HG03025 (cell line): ENCODE measurements at regions not wholly inside any gene's neighbourhood (a gene's known extent, or its start where the extent isn't known, plus 50 kb on each side); places are given as distances from the start of the nearest gene placed in this dataset.
"Not testable (repeated sequence)": the region's sequence is repeated elsewhere in the genome, so short reads cannot be mapped to it uniquely, and the experiment has no call there.

ENCODE experiments used
- ATAC-seq: cut with Tn5 transposase; IDR thresholded peaks from one replicate; pipeline ENCODE4 v1.9.1; 2021; ENCODE audit warnings: mild to moderate bottlenecking, moderate library complexity; ENCODE audit not compliant: unreplicated experiment, low FRiP score

DNA sequence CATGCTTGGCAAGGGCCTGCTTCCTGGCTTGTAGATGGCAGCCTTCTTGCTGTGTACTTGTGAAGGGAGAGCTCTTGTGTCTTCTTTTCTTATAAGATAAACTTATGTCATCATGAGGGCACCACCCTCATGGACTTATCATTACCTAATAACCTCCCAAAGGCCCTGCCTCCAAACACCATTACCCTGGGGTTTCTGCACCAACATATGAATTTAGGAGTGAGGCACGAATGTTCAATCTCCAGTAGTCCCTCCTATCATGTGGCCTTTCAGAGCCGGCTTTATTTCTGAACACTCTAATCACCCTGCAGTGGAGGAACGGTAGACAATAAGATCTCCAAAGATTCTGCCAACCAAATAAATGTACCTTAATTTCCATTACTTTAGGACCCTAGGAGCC, 144.3 kb downstream of the ABCC12 start:
- no peak for ATAC-seq

DNA sequence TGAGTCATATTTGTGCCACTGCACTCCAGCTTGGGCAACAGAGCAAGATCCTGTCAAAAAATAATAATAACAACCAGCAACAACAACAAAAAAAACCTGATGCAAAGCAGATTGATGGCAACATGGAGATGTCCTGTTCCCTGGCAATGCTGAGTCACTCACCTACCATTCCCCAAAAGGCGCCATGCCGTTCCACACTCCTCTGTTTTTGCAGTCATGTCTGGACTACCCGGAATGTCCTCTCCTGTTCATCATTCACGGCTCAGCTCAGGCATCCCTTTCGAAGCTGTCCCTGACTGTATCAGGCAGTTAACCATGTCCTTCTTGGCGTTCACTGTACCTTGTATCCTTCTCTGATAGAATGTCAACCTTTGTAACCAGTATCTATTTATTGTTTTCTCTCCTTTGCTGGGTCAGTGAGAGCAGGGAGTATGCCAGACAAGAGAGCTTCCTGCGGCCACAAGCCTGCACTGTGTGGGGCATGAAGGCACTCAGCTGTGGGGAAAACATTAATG, 147.7 kb downstream of the ABCC12 start:
- ATAC-seq = no peak

DNA sequence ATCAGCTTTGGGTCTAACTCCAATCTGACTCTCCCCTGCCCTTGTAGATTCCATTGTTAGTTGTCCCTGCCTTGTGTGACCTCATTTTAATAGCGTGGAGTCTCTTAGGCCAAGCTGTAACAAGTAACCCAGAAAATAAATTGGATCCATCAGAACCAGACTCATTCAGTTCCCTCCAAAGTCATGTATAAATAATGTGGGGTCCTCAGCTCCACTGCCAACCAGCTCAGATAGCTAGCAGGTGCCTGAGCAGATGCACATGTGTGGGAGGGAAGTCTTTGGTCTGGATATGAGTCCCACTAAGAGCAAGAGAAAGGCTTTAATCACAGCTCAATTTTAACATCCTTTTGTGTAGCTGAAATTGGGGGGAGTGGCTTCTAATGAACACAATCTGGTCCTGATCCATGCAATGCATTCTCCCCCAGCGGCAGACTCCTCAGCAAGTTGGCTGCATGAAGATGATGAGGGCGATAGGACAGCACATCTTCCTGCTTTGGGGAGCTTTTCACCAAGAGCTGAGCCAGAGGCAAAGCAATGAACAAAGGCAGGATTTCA, 151.6 kb downstream of the ABCC12 start:
- no peak for ATAC-seq

DNA sequence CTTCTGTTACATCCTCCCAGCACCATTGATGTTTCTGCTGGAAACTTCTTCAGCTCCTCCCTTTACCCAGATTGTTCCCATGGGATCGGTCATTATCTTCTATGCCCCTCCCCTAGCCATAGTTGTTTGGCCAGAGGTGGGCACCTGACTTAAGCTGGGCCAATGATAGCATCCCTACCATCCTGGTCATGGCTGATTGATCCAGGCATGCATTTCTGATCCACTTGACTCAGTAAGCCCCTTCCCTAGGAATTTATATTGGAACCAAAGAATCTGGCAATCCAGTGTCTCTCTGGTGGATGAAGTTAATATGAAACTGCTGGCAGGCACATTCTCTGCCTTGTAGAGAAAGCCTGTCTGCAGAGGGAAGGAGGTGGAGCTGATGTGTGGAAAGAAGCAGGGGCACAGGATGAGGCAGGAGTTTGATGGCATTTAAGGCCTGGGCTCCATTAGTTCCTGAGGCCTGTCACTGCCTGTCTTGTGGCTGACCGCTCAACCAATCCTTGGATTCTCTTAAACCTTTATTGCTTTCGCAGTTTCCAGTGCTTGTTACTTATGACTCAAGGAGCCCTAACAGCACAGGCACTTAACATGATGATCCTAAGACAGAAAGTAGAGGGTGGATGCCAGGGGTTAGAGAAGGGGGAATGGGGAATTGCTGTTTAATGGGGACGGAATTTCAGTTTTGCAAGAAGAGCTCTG, 152.4 kb downstream of the ABCC12 start:
- ATAC-seq = no peak

DNA sequence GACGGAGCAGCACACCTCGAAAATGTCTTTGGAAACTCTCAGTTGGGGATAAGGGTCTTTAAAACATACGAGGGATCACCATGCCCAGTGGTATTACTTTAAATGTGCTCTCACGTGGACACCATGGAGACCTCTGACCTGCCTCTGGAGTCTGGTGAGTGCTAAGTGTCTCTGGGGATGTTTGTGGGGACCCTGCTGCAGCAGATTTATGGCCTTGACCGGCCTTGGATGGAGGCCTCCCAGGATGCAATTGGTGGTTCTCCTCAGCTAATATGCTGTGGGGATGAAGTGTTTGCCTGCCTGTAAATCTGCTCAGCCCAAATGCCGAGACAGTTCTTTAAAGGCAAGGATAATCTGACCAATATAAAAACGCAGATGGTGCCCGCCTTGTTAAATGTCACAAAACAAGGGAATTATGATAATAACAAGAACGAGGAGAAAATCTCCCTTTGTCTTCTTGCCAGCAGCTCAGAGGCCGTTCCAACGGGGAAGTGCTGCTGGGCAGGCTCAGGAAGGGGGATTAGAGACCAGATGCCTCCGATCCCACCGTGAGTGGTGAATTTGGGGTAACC, 154.4 kb downstream of the ABCC12 start:
- no peak for ATAC-seq

DNA sequence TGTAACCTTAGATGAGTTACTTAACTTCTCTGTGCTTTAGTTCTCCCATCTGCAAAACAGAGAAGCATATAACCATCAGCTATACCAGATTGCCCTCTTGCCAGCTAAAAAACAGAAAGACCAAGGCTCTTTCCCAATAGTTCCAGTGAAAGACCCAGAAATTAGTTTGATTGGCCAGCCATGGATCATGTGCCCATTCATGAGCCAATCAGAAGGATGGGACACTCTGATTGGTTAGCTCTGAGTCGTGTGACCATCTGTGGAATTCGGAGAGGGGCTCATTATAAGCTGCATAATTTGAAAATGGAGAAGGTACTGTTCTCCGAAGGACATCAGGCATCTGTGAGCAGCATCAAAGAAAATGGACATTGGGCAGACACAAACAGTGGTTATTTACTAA, 155.2 kb downstream of the ABCC12 start:
- no peak for ATAC-seq

DNA sequence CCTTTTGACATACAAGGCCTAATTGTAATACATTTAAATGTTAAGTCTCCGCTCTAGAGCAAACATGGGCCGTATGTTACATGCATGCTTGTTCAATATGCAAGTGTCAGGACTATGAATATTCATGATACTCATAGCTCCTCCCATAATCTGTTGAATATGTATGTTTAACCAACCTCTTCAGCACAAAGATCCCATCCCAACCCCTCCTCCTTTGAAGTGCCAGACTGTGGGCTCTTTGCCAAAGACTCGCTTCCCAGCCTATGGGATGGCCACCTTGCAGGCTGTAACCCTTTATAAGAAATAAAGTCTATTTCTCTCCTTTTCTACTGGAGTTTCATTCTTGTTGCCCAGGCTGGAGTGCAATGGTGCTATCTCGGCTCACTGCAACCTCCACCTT, 156.2 kb downstream of the ABCC12 start:
- ATAC-seq = no peak

DNA sequence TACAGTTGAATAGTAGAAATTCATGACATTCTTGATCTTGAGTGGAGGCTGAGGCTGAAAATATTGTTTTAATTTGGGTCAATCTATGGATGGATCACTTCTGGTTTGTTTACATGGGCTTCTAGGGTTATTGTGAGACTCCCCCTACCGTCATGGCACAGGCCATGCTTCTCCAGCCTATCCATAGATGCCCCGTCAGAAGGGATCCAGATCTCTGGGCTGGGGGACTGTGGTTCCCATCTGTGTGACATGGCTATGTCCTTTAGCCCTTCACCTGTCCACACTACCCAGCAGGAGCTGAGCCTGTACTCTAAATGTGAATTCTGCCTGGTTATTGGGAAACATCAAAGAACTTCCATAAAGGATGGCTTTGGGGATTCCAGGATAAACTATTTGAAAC, 160.4 kb downstream of the ABCC12 start:
- ATAC-seq = no peak

DNA sequence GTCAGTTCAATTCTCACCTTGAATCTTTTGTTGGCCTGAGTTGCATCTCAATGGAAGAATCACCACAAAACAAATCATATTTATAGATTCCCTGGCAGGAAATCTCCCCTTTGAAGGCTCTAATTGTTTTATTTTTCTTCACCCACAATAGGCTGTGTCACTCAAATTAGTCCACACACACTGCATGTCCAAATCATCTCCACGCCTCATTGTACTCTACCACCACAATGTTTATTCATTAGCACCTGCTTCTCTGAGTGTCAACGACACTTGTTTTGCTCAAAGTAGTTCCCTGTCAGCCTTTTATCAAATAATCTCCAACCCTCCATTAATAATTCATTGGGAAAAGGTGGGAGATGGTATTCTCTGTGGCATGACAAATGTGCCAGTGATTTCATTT, 164.3 kb downstream of the ABCC12 start:
- ATAC-seq = no peak

DNA sequence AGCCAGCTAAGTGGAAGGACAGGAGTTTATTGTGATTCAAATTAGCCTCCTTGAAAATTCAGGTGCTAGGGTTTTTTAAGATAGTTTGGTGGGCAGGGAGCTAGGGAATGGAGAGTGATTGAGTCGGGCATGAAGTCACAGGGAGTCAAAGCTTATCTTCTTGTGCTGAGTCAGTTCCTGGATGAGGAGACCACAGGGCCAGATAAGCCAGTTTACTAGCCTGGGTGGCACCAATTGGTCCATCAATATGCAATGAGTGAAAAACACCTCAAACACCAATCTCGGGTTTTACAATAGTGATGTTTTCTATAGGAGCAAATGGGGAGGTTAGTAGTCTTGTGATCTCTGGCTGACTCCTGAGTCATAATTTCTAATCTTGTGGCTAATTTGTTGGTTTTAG, 165.1 kb downstream of the ABCC12 start:
- ATAC-seq = no peak

DNA sequence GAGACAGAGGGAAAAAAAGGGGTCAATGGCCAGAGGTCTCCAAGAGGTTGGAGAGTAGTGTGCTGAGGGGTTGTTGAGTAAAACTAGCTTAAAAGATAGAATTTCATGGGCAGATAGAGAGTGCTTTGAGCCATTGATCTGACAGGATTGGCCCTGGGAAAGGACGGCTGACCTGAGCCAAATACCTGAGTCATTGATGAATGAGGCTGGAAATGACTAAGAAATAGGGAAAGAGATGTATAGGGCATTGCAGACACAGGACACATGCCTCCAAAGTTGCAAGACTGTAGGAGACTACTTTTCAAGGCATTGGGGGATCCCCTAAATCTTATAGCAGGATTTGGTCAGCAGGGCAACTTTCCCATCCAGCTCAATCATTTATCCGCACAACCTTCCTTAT, 168.7 kb downstream of the ABCC12 start:
- ATAC-seq = no peak

DNA sequence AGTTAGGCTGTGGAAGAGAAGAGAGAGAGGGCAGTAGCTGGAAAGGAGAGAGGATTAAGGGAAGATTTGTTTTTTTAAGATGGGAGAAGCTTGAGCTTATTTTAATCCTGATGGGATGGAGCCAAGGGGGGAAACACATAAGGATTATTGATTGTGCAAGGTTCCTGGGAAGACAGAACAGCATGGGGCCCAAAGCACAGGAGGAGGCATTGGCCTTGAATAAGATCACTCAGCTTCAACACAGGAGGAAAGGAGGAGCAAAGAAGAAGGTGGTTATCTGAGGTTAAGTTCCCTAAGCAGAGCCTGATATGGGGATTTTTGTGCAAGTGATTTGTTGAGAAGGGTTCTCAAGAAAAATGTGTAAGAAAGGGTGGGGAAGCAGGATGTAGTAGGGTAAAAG, 169.8 kb downstream of the ABCC12 start:
- no peak for ATAC-seq

DNA sequence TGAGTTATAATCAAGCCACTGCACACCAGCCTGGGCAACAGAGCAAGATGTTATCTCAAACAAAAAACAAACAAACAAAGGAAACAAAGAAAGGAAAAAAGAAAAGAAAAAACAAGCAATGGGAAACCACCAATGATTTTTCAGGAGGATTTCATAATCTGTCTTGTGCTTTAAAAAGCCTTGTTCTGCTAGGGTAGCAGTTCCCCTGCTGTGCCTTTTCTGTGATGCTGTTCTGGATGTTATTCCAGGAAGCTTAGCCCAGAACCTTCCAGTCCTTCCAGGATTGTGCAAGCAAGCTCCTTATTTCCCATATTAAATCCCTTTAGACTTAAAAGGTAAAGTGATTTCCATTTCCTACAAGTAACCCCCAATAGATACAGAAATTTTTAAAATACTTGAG, 171.1 kb downstream of the ABCC12 start:
- ATAC-seq = no peak

DNA sequence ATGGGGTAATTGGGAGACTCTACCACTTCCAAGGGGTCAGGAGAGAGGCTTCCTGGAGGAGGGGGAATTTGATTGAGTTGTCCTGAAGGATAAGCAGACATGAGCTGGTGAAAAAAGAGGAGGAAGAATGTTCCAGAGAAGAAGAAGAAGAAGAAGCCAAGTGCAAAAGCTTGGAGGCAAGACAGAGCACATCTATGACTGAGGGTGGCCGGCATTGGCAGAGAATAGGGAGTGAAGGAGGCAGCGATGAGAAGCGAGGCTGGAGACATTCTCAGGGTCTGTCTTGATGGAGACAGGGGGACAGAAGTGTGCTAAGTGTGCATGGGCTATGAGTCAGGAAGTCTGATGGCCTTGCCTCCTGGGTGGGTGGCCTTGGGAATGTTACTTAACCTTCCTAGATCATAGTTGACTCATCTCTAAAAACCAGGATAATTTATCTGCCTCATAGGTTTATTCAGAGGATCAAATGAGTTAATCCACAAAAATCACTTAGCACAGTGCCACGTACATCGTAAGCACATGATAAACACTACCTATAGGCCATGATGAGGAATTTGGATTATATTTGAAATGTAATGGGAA, 171.7 kb downstream of the ABCC12 start:
- ATAC-seq = no peak

DNA sequence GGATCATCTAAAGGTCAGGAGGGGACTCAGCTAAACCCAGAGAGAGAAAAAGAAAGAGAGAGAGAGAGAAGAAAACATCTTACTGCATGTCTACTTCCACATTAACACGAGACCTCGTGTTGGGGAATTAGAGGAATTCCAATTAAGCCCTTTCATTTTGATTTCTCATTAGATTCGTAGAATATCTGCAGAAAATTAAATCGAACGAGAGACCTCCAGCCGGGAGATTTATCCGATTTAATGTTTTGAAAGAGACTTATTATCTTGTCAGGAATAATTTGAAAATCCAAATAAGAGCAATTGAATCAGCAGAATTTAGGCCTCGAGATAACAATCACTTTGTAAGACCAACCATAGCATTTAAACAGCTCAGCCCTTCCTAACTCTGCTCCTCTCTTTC, 175.6 kb downstream of the ABCC12 start:
- no peak for ATAC-seq

DNA sequence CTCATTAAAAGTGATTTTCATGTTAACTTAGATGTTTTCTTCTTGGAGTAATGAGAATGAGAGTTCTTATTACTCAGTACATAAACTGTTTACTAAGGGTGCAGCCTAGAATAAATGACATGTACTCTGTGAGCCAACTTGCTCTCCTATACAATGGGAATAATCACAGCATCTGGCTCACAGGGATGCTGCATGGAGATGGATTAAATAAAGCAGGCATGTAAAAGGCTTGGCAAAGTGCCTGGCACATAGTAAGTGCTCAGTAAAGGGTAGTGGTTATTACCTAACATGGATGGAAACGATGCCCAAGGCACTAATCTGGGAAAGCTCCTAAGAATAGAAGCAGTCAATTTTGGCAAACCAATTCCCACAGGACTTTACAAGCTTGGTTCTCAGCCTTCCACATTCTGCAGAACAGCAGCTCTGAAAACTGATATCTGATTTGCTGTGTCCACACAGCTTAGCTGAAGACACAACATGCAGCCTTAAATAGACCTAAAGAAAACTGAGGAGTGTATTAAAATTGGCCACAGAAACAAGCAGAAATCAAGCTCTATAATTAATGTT, 176.1 kb downstream of the ABCC12 start:
- ATAC-seq = no peak

DNA sequence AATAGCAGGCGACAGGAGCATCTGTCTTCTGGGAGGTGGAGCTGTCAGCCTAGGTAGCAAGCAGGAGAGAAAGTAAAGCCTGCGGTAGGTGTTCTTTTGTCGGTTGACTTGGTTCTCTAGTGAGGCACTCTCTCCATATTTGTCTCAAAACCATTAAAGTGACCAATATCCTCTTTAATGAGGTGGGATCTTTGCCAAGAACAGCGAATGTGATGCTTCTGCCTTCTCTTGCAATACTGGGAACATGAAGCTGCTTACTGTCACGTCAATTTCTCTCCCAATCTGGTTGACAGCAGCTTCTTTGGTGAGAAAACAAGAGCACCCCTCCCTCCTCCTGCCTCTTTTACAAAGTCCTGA, 176.7 kb downstream of the ABCC12 start:
- ATAC-seq = no peak

DNA sequence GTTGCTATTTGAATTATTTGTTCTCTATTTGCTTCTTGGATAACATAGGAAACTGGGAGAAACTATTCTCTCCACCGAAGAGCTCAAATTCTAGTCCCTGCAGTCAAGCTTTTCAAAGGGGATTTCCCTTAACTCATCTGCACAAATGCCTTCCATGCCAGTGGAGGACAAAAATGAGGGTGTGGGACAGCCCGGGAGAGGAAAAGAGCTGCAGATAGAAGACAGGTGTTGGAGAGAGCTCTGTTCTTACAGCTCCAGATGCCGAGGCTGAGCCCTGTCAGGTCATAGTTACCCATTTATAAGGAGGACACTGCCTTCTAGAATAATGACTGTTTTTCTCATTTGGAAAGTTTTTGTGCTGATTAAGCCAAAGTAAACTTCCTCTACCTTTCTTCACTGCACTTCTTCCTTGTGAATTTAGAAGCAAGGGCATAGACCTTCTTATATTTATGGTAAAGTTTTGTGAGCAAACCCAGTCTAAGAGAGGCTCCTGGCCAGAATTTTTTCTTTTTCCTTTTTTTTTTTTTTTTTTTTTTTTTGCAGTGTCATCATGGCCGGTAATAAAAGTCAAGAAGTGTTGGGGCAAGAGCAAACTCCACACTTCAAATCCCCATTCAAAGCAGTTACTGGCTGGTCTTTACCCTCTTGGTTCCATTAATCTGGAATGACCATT, 177.2 kb downstream of the ABCC12 start:
- no peak for ATAC-seq

DNA sequence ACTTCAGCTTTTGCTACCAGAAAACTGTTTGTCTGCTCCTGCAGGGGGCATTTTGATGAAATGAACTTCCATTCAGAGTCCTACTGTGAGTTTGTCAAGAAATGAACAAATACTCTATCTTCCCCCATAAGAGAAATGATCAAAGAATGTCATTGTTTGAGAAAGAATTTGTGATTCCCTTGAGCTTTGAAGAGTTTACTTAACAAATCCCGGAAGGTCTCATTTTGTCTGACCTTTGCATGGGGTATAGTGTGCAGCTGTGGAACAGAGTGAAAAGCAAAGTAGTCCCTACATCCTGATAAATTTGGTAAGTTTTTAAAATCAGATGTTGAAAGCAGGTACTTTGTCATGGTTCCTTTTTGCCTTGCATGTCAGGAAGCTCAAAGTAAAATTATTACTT, 178.0 kb downstream of the ABCC12 start:
- no peak for ATAC-seq

DNA sequence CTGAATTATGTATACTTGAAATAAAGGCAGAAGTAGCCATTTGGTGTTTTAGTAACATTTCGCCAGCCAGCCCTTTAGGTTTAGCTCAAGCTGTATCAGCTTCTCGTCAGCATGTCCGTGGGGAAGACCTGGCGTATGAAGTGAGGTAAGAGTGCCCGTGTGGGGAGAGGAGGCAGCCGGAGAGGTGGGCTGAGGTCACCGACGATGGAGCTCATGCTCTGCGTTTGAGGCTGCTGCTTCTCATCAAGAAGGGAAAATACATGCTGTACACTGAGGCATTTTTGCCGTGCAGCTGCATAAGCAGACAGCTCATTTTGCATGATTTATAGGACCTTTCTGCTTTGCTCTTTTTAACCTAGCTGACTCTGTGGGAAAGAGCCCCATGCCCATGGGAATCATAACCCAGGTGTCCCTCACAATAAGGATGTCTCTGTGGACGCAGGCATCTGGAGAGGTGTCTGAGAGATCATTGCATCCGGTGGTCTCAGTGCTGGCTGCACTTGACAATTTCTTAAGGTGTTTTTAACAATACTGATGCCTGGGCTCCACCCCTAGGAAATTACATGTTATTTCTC, 179.1 kb downstream of the ABCC12 start:
- ATAC-seq = no peak

DNA sequence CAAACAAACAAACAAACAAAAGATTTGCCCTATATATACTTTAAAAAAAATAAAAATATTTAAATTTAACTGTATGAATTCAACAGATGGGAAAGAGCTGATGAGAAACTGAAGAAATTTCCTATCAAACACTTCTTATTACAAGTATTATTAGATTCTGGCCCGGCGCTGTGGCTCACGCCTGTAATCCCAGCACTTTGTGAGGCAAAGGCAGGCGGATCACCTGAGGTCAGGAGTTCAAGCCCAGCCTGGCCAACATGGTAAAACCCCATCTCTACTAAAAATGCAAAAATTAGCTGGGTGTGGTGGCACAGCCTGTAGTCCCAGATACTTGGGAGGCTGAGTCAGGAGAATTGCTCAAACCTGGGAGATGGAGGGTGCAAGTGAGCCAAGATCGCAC, 180.8 kb downstream of the ABCC12 start:
- ATAC-seq = not testable (repeated sequence)
